Sigmoid colon (tissue), 4 donors: ENCODE measurements at regions not wholly inside any gene's neighbourhood (a gene's known extent, or its start where the extent isn't known, plus 50 kb on each side); places are given as distances from the start of the nearest gene placed in this dataset.

ENCODE experiments used
- CTCF ChIP-seq, 4 experiments: fragments of 450-650 bp in 3 of 4; fragments of 200-600 bp in 1 of 4; IDR thresholded peaks; one replicate each; pipeline ENCODE4 v1.5.1; 2016 to 2019; ENCODE audit warnings: antibody characterized with exemption in 4 of 4, mild to moderate bottlenecking in 3 of 4, moderate library complexity in 2 of 4
- EP300 ChIP-seq, 4 donors: sonication (generic); formaldehyde crosslinking; IDR thresholded peaks; one replicate each; pipeline ENCODE4 v1.6.1; 2017; ENCODE audit warnings: antibody characterized with exemption in 4 of 4
- POLR2A ChIP-seq, 2 donors: fragments of 450-650 bp; IDR thresholded peaks; one replicate each; pipeline ENCODE4 v1.6.1; 2016; ENCODE audit warnings: antibody characterized with exemption in 2 of 2, mild to moderate bottlenecking in 2 of 2, moderate library complexity in 2 of 2

- TF ChIP-seq POLR2A (IDR thresholded peaks at IDR 0.05) (no peak), EP300 (IDR thresholded peaks at IDR 0.05) (no peak), CTCF (IDR thresholded peaks at IDR 0.05) (no peak)
Observed at GRCh38 chr1:104190821-104191220, 441.1 kb downstream of the AMY1C start.
